HG03175 (cell line): ENCODE measurements at regions not wholly inside any gene's neighbourhood (a gene's known extent, or its start where the extent isn't known, plus 50 kb on each side); places are given as distances from the start of the nearest gene placed in this dataset.
"Not testable (repeated sequence)": the region's sequence is repeated elsewhere in the genome, so short reads cannot be mapped to it uniquely, and the experiment has no call there.

ENCODE experiments used
- ATAC-seq: cut with Tn5 transposase; IDR thresholded peaks from one replicate; pipeline ENCODE4 v1.9.1; 2021; ENCODE audit warnings: mild to moderate bottlenecking, moderate library complexity; ENCODE audit not compliant: unreplicated experiment

DNA sequence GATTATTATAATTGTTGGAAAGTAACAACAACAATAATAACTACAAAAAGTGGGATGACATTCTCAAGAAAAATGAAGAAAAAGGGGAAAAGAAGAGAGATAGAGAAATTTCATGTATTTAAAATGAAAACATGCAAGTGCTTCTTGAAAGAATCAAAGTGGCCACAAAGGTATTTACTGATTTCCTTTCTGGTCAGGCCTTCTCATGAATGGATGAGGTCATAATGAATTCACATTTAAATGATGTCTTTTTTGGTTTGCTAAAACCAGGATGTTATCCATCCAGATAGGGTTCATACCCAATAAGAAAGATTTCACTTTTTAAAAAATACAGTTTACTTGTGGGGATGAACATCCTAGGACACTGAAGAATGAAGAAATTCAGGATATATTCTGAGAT is 446.4 kb upstream of the PTGER4 start:
- no peak for ATAC-seq

DNA sequence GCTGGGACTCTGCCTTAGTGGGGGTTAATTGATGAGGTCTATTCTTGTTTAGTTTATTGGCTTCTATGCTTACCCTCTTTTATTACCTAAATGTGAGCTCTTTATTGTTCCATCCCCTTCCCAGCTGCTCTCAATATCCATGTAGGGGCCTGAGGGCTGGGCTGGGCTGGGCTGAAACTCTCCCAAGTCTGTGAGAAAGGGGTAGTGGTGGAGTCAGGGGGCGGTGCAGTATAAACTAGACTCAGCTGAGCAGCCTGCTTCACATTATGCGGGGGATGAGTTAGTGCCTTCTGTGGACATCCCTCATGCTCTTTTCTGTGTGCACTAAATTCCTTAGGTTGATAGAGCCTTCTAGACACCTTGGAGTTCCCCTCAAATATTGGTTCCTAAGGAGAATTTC is 451.8 kb upstream of the PTGER4 start:
- ATAC-seq, result no peak

DNA sequence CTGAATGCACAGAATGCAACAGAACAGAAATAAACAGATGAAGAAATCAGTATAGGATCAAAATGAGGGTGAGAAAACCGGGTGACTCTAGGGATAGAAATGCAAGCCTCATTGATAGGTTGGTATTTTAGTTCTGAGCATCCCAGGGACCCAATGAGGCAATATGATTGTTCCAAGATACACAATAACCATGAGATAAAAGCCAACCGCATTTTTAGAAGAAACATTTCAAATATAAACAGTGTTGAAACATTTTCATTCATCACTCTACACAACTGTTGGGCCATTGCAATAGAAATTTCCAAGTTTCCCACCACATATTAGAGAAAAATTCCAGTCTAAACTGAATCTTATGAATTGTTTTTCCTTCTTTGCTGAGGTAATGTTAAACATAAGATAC is 452.3 kb upstream of the PTGER4 start:
- ATAC-seq, result no peak

DNA sequence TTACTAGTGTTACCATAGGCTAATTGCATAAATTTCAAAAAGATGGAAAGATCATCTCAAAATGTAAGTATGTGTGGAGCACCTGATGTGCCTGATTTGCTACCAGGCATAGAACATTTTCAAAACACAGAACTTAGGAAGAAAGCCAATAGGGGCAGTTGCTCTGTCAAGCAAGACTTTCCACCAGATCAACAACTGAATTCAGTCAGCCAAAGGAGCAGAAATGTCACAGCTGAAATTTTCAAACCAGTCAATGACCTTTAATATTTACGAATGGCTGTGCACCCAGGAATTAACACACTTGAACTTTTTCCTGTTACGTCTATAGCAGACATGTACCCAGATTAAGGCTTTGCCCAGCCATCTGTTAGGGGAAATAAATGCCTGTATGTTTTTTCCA is 452.8 kb upstream of the PTGER4 start:
- no peak for ATAC-seq

- not testable (repeated sequence) for ATAC-seq
These were observed 454.6 kb upstream of the PTGER4 start for GRCh38 chr5:40225147-40225546.

DNA sequence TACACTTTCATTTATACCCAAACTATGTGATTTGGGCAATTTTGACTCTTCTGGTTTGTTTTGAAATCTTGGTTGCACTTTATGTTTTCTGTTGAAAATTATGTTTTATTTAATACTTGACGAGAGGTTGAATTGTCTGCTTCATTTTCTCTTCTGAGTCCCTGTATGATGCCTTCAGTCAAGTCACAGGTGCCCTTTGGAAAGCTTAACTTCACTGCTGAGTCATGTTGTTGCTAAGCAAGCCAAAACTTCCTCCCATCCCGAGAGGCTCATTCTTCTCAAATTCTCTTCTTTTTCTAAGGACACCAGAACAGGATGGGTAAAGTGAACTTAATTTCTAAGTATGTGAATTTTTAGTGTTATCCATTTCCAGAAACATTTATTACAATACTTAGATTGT is 455.3 kb upstream of the PTGER4 start:
- no peak for ATAC-seq

DNA sequence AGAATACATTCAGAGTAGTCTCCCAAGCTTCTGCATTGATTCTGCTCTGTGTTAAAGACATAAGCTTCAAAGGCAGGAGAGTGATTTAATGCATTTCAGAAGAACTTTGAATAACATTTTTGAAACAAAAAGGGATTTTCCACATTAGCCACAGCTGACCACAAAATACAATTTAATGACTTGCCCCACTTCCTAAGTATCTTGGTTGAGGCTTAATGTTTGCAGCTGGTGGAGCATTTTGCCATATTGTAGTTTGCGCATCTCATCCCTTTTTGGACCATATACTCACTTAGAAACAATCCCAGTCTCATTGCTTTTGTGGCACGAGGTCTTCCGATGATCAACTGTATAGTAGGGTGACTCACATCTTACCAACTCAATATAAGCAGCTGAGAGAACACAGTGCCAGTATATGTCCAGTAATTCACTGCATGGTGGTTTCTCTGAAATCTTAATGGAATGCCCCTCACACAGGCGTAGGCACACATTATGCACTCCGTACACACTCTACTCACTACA is 455.8 kb upstream of the PTGER4 start:
- peak; percentile 62 for ATAC-seq

DNA sequence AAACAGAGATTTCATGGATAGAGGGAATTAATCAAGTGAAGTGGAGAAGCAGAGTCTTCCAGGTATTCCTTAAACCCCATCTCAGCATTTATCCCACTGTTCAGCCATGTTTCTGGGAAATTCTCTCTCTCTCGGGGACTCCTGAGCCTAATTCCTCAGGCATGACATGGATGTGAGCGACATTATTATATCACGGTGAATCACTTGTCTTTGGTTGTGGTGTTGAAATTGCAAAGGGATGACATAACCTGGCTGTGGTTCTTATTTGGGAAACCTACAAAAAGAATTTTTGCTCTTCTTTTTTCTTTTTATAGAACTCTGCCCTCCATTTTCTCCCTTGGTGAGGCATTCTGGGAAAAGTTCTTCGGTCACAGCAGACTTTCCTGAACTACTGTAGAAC is 457.9 kb upstream of the PTGER4 start:
- ATAC-seq, result no peak

- ATAC-seq, result no peak
These were observed 458.5 kb upstream of the PTGER4 start for GRCh38 chr5:40221255-40221654.

DNA sequence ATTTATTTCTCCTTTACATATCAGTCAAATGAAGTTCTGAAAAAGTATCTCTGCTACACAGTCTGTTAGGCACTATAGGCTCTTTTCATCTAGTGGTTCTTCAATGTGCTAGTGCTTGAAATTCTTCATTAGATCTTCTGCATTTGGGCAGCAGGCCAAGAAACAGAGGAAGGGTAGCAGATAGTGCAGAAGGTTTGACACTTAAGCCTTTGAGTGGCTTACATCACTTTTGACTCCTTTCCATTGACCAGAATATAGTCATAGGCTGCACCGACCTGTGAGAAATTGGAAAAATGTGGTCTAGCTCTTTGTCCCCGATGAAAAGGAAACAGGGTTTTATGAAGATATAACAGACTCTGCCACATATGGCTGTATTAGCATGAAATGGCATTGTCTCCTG is 459.5 kb upstream of the PTGER4 start:
- no peak for ATAC-seq

DNA sequence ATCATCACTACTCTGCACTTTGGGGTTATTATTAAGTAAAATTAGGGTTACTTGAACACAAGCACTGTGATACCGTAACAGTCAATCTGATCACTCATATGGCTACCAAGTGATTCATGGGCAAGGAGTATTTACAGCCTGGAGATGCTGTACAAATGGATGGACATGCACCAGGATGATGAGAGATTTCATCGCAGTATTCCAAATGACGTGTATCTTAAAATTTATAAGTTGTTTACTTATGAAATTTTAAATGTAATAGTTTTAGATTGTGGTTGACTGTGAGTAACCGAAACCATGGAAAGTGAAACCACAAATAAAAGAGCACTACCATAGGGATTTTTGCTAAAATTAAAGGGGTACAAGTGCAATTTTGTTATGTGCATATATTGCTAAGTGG is 462.2 kb upstream of the PTGER4 start:
- no peak for ATAC-seq

DNA sequence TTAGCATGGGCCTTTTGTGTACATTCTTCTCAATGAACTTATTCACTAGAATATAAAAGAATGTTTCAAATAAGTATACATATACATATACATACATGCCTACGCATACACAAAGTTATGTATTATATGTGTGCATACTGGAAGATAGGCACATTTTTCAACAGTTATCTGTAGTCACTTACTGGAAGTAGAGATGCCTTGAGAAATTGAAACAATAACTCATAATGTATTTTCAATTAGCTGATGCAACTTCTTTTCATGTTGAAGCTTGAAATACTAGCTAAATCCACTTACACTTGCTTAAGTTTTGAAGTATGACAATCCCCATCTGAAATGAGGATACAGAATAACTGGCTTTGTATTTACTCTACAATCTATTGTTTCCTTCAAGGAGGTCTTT is 469.0 kb upstream of the PTGER4 start:
- ATAC-seq, result no peak

DNA sequence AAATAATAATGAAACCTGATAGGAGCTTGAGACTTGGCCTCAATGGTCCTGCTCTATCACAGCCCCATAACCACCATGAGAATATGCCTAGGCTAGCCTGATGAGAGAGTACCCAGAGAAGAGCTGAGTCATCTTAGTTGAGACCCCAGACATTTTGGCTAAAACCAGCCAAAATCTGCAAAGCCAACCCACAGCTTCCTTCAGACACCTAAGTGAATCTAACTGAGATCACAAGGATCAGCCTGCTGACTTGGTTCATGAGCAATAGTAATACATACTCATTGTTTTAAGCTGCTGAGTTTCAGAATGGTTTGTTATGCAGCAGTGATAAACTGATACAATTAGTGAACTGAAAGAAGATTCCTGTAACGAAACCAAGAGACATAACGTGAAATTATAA is 473.7 kb upstream of the PTGER4 start:
- no peak for ATAC-seq

DNA sequence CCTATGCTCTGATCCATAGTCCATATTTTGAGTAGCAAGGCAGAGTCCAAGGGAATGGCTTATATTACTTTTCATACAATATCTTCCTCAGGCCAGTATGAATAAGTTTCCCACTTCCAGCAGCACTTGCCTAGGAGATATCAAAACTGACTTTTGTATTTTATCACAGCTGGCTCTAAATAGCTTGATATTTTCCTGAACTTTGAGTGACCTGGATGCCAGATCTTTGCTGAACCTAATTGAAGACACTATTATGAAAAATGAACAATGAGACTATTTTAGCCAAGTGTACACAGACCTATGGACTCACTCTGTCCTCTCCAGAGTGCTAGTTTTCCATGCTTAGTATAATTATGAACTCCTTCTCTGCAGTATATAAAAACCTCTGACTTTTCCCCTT is 475.6 kb upstream of the PTGER4 start:
- no peak for ATAC-seq

GRCh38 chr5:40202814-40203440 is 476.8 kb upstream of the PTGER4 start:
- ATAC-seq, result no peak

DNA sequence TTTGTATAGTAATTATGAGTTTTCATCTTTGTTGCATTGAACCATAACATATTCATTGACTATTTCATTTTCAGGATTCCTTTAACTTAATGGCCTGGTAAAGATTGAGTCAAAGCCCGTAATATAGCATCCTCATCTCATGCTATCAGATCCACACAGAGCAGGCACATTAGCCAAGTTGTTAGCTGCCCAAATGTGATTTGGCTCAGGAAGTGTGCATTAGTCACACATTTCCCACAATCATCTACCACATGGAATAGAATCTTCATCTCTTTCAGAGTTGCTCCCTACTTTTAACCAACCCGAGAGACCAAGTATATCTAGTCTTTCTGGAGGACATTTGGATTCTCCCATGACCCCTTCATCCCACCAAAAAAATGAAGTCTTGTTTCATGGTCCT is 481.0 kb upstream of the PTGER4 start:
- no peak for ATAC-seq

DNA sequence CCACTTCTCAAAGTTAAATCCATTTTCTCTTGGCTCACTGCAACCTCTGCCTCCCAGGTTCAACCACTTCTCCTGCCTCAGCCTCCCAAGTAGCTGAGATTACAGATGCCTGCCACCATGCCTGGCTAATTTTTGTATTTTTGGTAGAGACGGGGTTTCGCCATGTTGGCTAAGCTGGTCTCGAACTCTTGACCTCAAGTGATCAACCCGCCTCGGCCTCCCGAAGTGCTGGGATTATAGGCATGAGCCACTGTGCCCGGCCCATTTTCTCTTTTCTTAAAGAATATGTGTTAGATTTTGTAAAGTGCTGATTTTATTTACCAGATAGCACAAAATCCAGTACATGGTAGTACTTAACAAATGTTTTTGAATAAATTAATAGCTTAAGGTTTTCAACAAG is 484.1 kb upstream of the PTGER4 start:
- not testable (repeated sequence) for ATAC-seq

DNA sequence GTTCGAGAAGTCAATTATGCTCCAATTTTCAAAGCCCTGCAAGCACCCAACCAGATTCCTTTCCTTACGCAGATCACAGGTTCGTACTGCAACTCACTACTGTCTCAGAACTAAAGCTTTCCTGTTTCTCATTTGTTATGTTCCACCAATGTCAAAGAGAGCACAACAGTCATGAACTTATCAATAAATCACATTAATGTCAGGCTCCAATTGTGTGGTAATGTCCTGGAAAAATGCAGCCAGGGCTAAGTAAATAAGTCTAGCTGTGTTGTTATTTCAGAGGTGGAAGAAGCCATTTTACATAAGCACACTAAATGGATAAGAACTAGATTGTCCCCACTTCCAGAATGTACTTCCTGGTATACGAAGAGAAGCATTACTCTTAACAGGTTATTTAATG is 488.6 kb upstream of the PTGER4 start:
- no peak for ATAC-seq

DNA sequence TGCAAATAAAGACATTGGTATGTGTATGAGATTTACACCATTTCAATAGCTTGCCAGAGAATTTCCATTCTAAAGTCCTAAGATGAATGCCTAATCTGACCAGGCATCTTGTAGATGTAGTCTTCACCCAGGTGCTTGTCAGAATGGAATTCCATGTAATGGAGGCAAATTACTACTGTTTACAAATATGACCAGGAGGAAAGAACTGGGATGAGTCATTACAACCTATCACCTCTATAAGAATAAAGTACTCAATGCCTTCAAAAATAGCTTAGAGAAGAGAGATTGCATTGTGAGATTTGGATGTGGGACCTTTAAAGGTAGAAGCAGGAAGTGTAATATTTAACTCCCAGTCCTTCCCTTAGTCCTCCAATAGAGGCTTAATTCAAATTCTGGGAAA is 507.0 kb upstream of the PTGER4 start:
- no peak for ATAC-seq

GRCh38 chr5:40171971-40172370 is 507.7 kb upstream of the PTGER4 start:
- ATAC-seq, result no peak

- ATAC-seq, result no peak
These were observed 512.4 kb upstream of the PTGER4 start for GRCh38 chr5:40167283-40167682.

- no peak for ATAC-seq
These were observed 512.9 kb upstream of the PTGER4 start for GRCh38 chr5:40166802-40167201.
